ENCODE measurements at regions not wholly inside any gene's neighbourhood (a gene's known extent, or its start where the extent isn't known, plus 50 kb on each side); places are given as distances from the start of the nearest gene placed in this dataset.

DNA sequence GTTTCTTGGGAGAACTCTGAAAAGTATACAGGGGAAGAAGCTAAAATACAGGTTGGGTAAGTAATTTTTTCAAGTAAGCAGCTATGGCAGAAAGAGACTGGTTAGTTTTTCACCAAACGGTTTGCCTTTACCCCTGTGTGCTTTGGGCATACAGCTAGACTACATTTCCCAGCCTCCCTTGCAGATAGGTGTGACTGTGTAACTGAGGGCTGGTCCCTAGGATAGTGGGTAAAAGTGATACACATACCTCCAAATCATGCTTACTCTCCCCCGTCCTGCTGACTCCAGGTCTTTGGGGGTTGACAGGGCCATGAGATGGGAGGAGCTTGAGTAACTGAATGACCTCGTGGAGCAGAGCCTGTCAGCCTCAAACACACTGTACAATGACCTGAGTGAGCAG, 208.6 kb upstream of the GDNF start:
- TF ChIP-seq, protein P1, sequence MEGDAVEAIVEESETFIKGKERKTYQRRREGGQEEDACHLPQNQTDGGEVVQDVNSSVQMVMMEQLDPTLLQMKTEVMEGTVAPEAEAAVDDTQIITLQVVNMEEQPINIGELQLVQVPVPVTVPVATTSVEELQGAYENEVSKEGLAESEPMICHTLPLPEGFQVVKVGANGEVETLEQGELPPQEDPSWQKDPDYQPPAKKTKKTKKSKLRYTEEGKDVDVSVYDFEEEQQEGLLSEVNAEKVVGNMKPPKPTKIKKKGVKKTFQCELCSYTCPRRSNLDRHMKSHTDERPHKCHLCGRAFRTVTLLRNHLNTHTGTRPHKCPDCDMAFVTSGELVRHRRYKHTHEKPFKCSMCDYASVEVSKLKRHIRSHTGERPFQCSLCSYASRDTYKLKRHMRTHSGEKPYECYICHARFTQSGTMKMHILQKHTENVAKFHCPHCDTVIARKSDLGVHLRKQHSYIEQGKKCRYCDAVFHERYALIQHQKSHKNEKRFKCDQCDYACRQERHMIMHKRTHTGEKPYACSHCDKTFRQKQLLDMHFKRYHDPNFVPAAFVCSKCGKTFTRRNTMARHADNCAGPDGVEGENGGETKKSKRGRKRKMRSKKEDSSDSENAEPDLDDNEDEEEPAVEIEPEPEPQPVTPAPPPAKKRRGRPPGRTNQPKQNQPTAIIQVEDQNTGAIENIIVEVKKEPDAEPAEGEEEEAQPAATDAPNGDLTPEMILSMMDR (IDR thresholded peaks at IDR 0.05): no peak

GRCh38 chr5:38046103-38046502, 206.3 kb upstream of the GDNF start:
- DNase-seq (no peak), ATAC-seq (no peak)
- no peaks in the 10 kb centered on the region for H3K9me3 ChIP-seq
- no peak overlapping the region for H3K27ac ChIP-seq
- no peaks in the 10 kb centered on the region for H3K36me3 ChIP-seq
- H3K27me3 ChIP-seq (ENCODE audit: low read depth): no peaks in the 10 kb centered on the region
- H3K4me1 ChIP-seq: no peaks in the 10 kb centered on the region
- intact Hi-C loops (cut with DNase I): no loop called here
- TF ChIP-seq, protein P1 (IDR thresholded peaks at IDR 0.05): no peak
- no peak overlapping the region for H3K4me3 ChIP-seq

More for the DNA sequence above, 208.6 kb upstream of the GDNF start:
- Histone ChIP-seq H3K27me3 (ENCODE audit: low read depth) (no peaks in the 10 kb centered on the region), H3K36me3 (no peaks in the 10 kb centered on the region), H3K27ac (no peak overlapping the region), H3K4me1 (no peaks in the 10 kb centered on the region), H3K4me3 (no peak overlapping the region), H3K9me3 (no peaks in the 10 kb centered on the region)
- ATAC-seq: no peak
- DNase-seq: no peak
- intact Hi-C loops (cut with DNase I): no loop called here

GRCh38 chr5:38045446-38045845, 205.6 kb upstream of the GDNF start:
- H3K27ac ChIP-seq: no peak overlapping the region
- H3K36me3 ChIP-seq: no peaks in the 10 kb centered on the region
- H3K4me1 ChIP-seq: no peaks in the 10 kb centered on the region
- intact Hi-C loops (cut with DNase I): no loop called here
- H3K4me3 ChIP-seq: no peak overlapping the region
- H3K27me3 ChIP-seq (ENCODE audit: low read depth): no peaks in the 10 kb centered on the region
- ATAC-seq (no peak), DNase-seq (no peak)
- H3K9me3 ChIP-seq: no peaks in the 10 kb centered on the region
- TF ChIP-seq, protein P1 (IDR thresholded peaks at IDR 0.05): no peak

DNA sequence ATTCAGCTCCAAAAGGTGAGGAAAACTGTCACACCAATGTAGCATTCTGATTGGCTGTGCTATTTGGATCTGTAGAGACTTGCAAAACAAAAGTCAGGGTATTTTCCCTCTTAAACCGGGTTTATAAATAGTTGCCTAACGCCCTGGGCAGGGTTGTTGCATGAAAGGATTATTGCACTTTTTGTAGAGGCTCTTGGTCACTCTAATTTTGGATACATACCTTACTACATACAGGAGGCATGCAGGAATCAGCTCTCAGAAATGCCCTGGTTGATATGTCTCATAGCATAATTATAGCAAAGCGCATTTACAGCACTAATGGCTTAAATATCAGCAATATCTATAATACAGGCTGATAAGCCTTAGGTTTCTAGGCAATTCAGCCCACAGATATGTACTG, 200.0 kb upstream of the GDNF start:
- no peak for ATAC-seq
- no peak overlapping the region for H3K27ac ChIP-seq
- H3K27me3 ChIP-seq (ENCODE audit: low read depth): no peaks in the 10 kb centered on the region
- no peak overlapping the region for H3K4me3 ChIP-seq
- H3K36me3 ChIP-seq: no peaks in the 10 kb centered on the region
- no peaks in the 10 kb centered on the region for H3K4me1 ChIP-seq
- TF ChIP-seq, protein P1 (IDR thresholded peaks at IDR 0.05): no peak
- H3K9me3 ChIP-seq: no peaks in the 10 kb centered on the region
- intact Hi-C loops (cut with DNase I): no loop called here
- DNase-seq: no peak

GRCh38 chr5:38039091-38039490, 199.2 kb upstream of the GDNF start:
- DNase-seq: no peak
- intact Hi-C loops (cut with DNase I): no loop called here
- no peak overlapping the region for H3K4me3 ChIP-seq
- no peaks in the 10 kb centered on the region for H3K27me3 ChIP-seq (ENCODE audit: low read depth)
- no peak overlapping the region for H3K27ac ChIP-seq
- TF ChIP-seq, protein P1 (IDR thresholded peaks at IDR 0.05): no peak
- no peaks in the 10 kb centered on the region for H3K36me3 ChIP-seq
- no peaks in the 10 kb centered on the region for H3K4me1 ChIP-seq
- no peaks in the 10 kb centered on the region for H3K9me3 ChIP-seq
- no peak for ATAC-seq

DNA sequence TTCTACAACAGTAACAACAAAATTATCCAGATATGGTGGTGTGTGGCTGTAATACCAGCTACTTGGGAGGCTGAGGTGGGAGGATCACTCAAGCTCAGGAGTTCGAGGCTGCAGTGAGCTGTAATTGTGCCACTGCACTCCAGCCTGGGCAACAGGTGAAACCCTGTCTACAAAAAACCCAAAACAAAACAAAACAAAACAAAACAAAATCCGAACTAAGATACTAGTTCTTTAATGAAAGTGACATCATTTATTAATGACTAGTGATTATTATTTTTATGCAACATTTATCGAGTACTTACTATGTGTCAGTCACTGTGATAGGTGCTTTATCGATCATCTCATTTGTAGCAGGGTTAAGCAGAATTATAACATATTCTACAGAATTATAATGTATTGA, 196.9 kb upstream of the GDNF start:
- Histone ChIP-seq H3K27me3 (ENCODE audit: low read depth) (no peaks in the 10 kb centered on the region), H3K36me3 (no peaks in the 10 kb centered on the region), H3K4me1 (no peaks in the 10 kb centered on the region), H3K27ac (no peak overlapping the region), H3K9me3 (no peaks in the 10 kb centered on the region), H3K4me3 (no peak overlapping the region)
- intact Hi-C loops (cut with DNase I): no loop called here
- TF ChIP-seq, protein P1 (IDR thresholded peaks at IDR 0.05): no peak
- DNase-seq: no peak
- no peak for ATAC-seq
